Neural cell (in vitro differentiated cells): ENCODE measurements at regions not wholly inside any gene's neighbourhood (a gene's known extent, or its start where the extent isn't known, plus 50 kb on each side); places are given as distances from the start of the nearest gene placed in this dataset.

Experiments used
- CTCF ChIP-seq: fragments of 450-650 bp; IDR thresholded peaks from 2 replicates; pipeline ENCODE4 v1.5.1; 2014; ENCODE audit warnings: antibody characterized with exemption, mild to moderate bottlenecking, moderate library complexity; ENCODE audit not compliant: poor library complexity, severe bottlenecking
- EP300 ChIP-seq: fragments of 450-650 bp; conservative IDR thresholded peaks from 2 replicates; pipeline ENCODE4 v1.6.1; 2014; ENCODE audit warnings: antibody characterized with exemption, mild to moderate bottlenecking, moderate library complexity; ENCODE audit not compliant: poor library complexity, severe bottlenecking
- MXI1 ChIP-seq: fragments of 450-650 bp; conservative IDR thresholded peaks from 2 replicates; pipeline ENCODE4 v1.6.1; 2014; ENCODE audit warnings: antibody characterized with exemption, mild to moderate bottlenecking; ENCODE audit not compliant: poor library complexity, severe bottlenecking
- POLR2AphosphoS5 ChIP-seq: IDR thresholded peaks from 2 replicates; pipeline ENCODE4 v1.6.1; 2012
- REST ChIP-seq: IDR thresholded peaks from 2 replicates; pipeline ENCODE4 v1.6.1; 2012; ENCODE audit warnings: borderline replicate concordance
- SMC3 ChIP-seq: fragments of 450-650 bp; conservative IDR thresholded peaks from 2 replicates; pipeline ENCODE4 v1.6.1; 2014; ENCODE audit warnings: antibody characterized with exemption, mild to moderate bottlenecking, moderate library complexity; ENCODE audit not compliant: poor library complexity
- TAF1 ChIP-seq: IDR thresholded peaks from 2 replicates; pipeline ENCODE4 v1.6.1; 2012; ENCODE audit warnings: low read depth

GRCh38 chr9:26650325-26650724 lies 242.3 kb downstream of the CAAP1 start:
- TF ChIP-seq CTCF (no peak), POLR2AphosphoS5 (no peak), MXI1 (no peak), REST (no peak), TAF1 (no peak), SMC3 (no peak), EP300 (peak; percentile 19)
